GM12874 (cell line): ENCODE measurements at regions not wholly inside any gene's neighbourhood (a gene's known extent, or its start where the extent isn't known, plus 50 kb on each side); places are given as distances from the start of the nearest gene placed in this dataset.

Source experiments
- CTCF ChIP-seq: IDR thresholded peaks from 2 replicates; pipeline ENCODE4 v1.5.1; 2011; ENCODE audit warnings: low read depth, mild to moderate bottlenecking, control low read depth, low read length, moderate library complexity; ENCODE audit not compliant: insufficient read depth

DNA sequence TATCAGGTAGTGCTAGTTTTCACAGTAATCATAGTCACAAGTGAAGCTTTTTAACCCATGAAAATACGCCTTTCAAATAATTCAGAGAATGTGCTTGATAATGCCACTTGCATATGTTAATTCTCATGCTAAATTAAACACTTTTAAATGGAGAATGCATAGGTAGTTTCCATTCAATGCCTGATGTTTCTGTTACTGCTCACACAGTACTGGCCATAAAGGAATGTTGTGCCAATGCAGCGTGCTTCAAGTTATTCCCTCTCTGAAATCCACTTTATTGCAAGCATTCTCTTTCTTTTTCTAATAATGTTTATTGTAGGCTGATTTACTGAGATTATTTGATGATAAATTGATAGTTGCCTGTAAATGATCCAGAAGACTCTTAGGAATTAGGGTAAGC, 513.0 kb upstream of the KLF12 start:
- no peak for TF ChIP-seq CTCF

- TF ChIP-seq CTCF: no peak
Observed at GRCh38 chr13:74646091-74646490, 511.9 kb upstream of the KLF12 start.

DNA sequence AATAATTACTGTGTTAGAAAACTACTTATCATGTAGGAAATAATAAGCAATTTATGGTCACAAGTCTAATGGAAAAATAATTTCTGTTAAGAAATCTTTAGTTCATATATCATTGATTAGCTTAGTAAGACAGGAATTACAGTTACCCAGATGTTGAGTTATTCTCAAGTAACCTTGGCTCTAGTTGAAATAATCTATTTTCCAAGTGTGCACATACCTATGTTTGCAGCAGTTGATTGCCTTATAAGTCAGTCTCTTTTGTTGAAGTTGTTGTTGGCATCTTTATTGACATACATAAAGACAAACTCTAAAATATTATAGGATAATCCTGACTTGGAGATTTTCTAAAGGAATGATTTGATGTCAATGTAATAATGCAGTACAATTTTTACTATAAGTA, 511.4 kb upstream of the KLF12 start:
- TF ChIP-seq CTCF: no peak

DNA sequence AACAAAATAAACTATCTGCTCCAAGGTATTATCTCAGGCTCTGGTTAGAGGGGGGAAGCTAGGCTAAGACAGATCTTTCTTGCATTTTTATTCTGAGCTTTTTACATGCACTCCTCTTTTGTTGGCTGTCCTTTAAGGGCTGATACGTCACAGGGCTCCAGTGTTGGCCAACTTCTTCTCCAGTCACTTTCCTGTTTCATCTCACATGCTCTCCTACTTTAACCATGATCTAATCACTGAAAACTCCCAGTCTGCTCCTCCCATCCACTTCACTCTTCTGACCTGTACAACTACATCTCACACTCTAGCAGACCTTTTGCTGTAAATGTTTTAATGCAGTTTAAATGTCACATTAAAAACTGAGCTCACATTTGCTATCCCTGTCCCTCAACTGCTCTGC, 510.0 kb upstream of the KLF12 start:
- TF ChIP-seq CTCF: no peak

DNA sequence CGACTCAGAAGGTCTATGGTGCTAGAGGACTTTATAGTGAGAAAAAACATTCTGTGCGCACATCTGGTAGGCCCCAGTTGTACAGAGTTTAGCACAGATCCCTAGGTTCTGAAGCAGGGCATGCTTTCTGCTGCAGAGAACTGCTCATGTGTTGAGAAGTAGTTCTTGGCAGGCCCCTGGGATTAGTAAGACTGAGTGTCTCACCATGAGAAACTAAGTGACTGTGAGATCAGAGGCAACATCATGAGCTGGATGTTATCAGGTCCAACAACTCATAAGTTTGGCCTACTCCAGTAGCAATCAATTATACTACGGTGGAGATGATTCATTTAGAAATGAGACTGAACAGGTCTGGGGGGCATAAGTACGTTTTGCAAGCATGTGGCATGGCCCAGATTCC, 507.4 kb upstream of the KLF12 start:
- TF ChIP-seq CTCF: no peak

DNA sequence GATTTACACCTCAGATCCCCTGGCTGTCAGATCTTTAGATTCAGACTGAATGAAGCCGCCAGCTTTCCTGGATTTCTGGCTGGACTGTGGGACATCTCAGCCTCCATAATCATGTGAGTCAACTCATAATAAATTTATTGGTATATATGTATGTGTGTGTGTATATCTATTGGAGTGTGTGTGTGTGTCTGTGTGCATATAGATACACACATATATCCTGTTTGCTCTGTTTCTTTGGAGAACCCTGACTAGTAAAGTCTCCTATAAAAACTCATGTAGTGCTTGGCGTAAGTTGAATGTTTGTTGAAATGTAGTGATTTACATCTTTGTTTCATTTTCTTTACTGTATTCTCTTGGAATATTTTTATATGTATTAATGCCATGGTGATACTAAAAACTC, 499.5 kb upstream of the KLF12 start:
- no peak for TF ChIP-seq CTCF

DNA sequence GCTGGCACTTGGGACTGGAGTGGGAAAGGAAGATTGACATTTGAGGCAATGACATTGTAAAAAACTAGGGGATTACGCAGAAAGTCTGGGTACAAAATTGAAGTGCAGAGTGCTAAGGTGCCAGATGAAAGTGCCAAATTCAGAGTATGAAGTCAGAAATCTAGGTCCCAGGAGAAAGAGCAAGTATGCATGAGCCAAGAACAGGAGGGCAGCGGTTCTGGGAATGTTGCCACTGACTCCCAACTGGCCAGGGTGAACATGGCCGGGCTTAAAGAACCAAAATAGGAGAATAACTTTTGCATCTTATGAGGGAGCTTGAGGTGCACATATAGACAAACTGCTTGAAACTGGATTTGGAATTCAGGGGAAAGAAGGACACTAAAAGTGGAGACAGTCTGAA, 495.8 kb upstream of the KLF12 start:
- TF ChIP-seq CTCF: no peak

- TF ChIP-seq CTCF: no peak
Observed at GRCh38 chr13:74625541-74625940, 491.3 kb upstream of the KLF12 start.
